H9 (cell line): ENCODE measurements at regions not wholly inside any gene's neighbourhood (a gene's known extent, or its start where the extent isn't known, plus 50 kb on each side); places are given as distances from the start of the nearest gene placed in this dataset.

Source experiments
- DNase-seq: peaks from one replicate; pipeline ENCODE4 v3.0.0-alpha.2; 2017
- H2AFZ ChIP-seq: one replicate; pipeline ENCODE4 v1.6.1; 2013; ENCODE audit warnings: mild to moderate bottlenecking, low read length, control low read depth, moderate library complexity
- H2AK5ac ChIP-seq: 2 replicates; pipeline ENCODE4 v1.6.1; 2013; ENCODE audit warnings: low read length, control low read depth, mixed read lengths; ENCODE audit not compliant: insufficient read length
- H2BK120ac ChIP-seq: one replicate; pipeline ENCODE4 v1.6.1; 2013; ENCODE audit warnings: low read depth, mild to moderate bottlenecking, low read length, control low read depth, inconsistent platforms; ENCODE audit not compliant: poor library complexity, severe bottlenecking
- H2BK12ac ChIP-seq: 2 replicates; pipeline ENCODE4 v1.6.1; 2013; ENCODE audit warnings: low read length, control low read depth, mixed read lengths, low read depth; ENCODE audit not compliant: insufficient read length
- H2BK15ac ChIP-seq: 2 replicates; pipeline ENCODE4 v1.6.1; 2013; ENCODE audit warnings: low read depth, low read length, control low read depth
- H2BK20ac ChIP-seq: one replicate; pipeline ENCODE4 v1.6.1; 2013; ENCODE audit warnings: low read depth, mild to moderate bottlenecking, low read length, control low read depth, inconsistent platforms; ENCODE audit not compliant: poor library complexity, severe bottlenecking
- H2BK5ac ChIP-seq: 2 replicates; pipeline ENCODE4 v1.6.1; 2013; ENCODE audit warnings: low read length, control low read depth, mixed read lengths; ENCODE audit not compliant: insufficient read length
- H3K14ac ChIP-seq: 2 replicates; pipeline ENCODE4 v1.6.1; 2013; ENCODE audit warnings: low read length, control low read depth; ENCODE audit not compliant: insufficient read depth
- H3K18ac ChIP-seq: 2 replicates; pipeline ENCODE4 v1.6.1; 2013; ENCODE audit warnings: low read depth, mild to moderate bottlenecking, mixed read lengths, low read length, control low read depth; ENCODE audit not compliant: insufficient read length
- H3K23ac ChIP-seq: 2 replicates; pipeline ENCODE4 v1.6.1; 2013; ENCODE audit warnings: low read length, control low read depth, mixed read lengths, low read depth; ENCODE audit not compliant: insufficient read length
- H3K23me2 ChIP-seq: 2 replicates; pipeline ENCODE4 v1.6.1; 2013; ENCODE audit warnings: low read depth, mild to moderate bottlenecking, mixed read lengths, low read length, control low read depth; ENCODE audit not compliant: insufficient read length, poor library complexity, severe bottlenecking
- H3K27ac ChIP-seq: 2 replicates; pipeline ENCODE4 v1.5.1; 2013; ENCODE audit warnings: low read length, control low read depth, mixed read lengths, low read depth; ENCODE audit not compliant: insufficient read length
- H3K27me3 ChIP-seq: 2 replicates; pipeline ENCODE4 v1.6.1; 2013; ENCODE audit warnings: low read length, control low read depth, inconsistent platforms; ENCODE audit not compliant: insufficient read depth
- H3K4ac ChIP-seq: 2 replicates; pipeline ENCODE4 v1.6.1; 2013; ENCODE audit warnings: low read depth, mild to moderate bottlenecking, control low read depth, inconsistent platforms, low read length, moderate library complexity
- H3K4me1 ChIP-seq: 2 replicates; pipeline ENCODE4 v1.6.1; 2013; ENCODE audit warnings: low read length, control low read depth, inconsistent platforms; ENCODE audit not compliant: insufficient read depth
- H3K4me2 ChIP-seq: 2 replicates; pipeline ENCODE4 v1.6.1; 2013; ENCODE audit warnings: low read length, control low read depth, mixed read lengths; ENCODE audit not compliant: insufficient read length, insufficient read depth
- H3K56ac ChIP-seq: 2 replicates; pipeline ENCODE4 v1.6.1; 2013; ENCODE audit warnings: low read depth, mild to moderate bottlenecking, mixed read lengths, low read length, control low read depth; ENCODE audit not compliant: insufficient read length
- H3K79me1 ChIP-seq: 2 replicates; pipeline ENCODE4 v1.6.1; 2013; ENCODE audit warnings: low read depth, mild to moderate bottlenecking, moderate library complexity, low read length, control low read depth, inconsistent platforms; ENCODE audit not compliant: insufficient read depth, poor library complexity, severe bottlenecking
- H3K79me2 ChIP-seq: 2 replicates; pipeline ENCODE4 v1.6.1; 2013; ENCODE audit warnings: low read length, control low read depth, inconsistent platforms; ENCODE audit not compliant: insufficient read depth
- H3K9ac ChIP-seq: 2 replicates; pipeline ENCODE4 v1.6.1; 2013; ENCODE audit warnings: low read length, control low read depth, mixed read lengths; ENCODE audit not compliant: insufficient read length; ENCODE audit errors: extremely low read depth
- H3K9me3 ChIP-seq: one replicate; pipeline ENCODE4 v1.6.1; 2013; ENCODE audit warnings: low read depth, low read length, inconsistent platforms; ENCODE audit not compliant: control insufficient read depth
- H3T11ph ChIP-seq: one replicate; pipeline ENCODE4 v1.6.1; 2013; ENCODE audit warnings: mild to moderate bottlenecking, low read length, control low read depth, inconsistent platforms
- H4K20me1 ChIP-seq: one replicate; pipeline ENCODE4 v1.6.1; 2013; ENCODE audit not compliant: control insufficient read depth, insufficient read length, insufficient read depth
- H4K5ac ChIP-seq: 2 replicates; pipeline ENCODE4 v1.6.1; 2013; ENCODE audit warnings: low read depth, mild to moderate bottlenecking, mixed read lengths, low read length, control low read depth; ENCODE audit not compliant: insufficient read length
- H4K8ac ChIP-seq: replicated peaks from 2 replicates; pipeline ENCODE4 v1.6.1; 2013; ENCODE audit warnings: low read length, control low read depth, mixed read lengths, low read depth; ENCODE audit not compliant: insufficient read length
- H4K91ac ChIP-seq: 2 replicates; pipeline ENCODE4 v1.6.1; 2013; ENCODE audit warnings: low read depth, mild to moderate bottlenecking, moderate library complexity, mixed read lengths, low read length, control low read depth; ENCODE audit not compliant: insufficient read length
- H3K27ac Mint-ChIP-seq, 3 experiments: 2 replicates in 2 of 3; 3 replicates in 1 of 3; pipeline ENCODE4 v1.8.0; 2020 to 2021; ENCODE audit warnings: mixed read lengths in 3 of 3, mild to moderate bottlenecking in 1 of 3, moderate library complexity in 1 of 3
- H3K27me3 Mint-ChIP-seq: 2 replicates; pipeline ENCODE4 v1.8.0; 2021; ENCODE audit warnings: low read depth, mild to moderate bottlenecking, moderate library complexity, mixed read lengths
- H3K36me3 Mint-ChIP-seq, 3 experiments: 2 replicates in 2 of 3; 3 replicates in 1 of 3; pipeline ENCODE4 v1.8.0; 2020 to 2021; ENCODE audit warnings: low read depth in 3 of 3, mixed read lengths in 3 of 3; ENCODE audit not compliant: insufficient read depth in 1 of 3
- H3K4me1 Mint-ChIP-seq, 2 experiments: 2 replicates each; pipeline ENCODE4 v1.8.0; 2020; ENCODE audit warnings: mixed read lengths in 2 of 2
- H3K4me3 Mint-ChIP-seq, 2 experiments: 2 replicates in 1 of 2; 3 replicates in 1 of 2; pipeline ENCODE4 v1.8.0; 2020 to 2021; ENCODE audit warnings: mild to moderate bottlenecking in 2 of 2, mixed read lengths in 2 of 2, moderate library complexity in 1 of 2
- H3K9me3 Mint-ChIP-seq, 2 experiments: 2 replicates in 1 of 2; 3 replicates in 1 of 2; pipeline ENCODE4 v1.8.0; 2020; ENCODE audit warnings: mild to moderate bottlenecking in 2 of 2, mixed read lengths in 2 of 2, moderate library complexity in 1 of 2
- CTCF ChIP-seq: fragments of 200-600 bp; sonication (generic); conservative IDR thresholded peaks from 3 replicates; pipeline ENCODE4 v1.8.0; 2021; ENCODE audit warnings: antibody characterized with exemption, mild to moderate bottlenecking
- WGBS: extraction: QIAGEN DNeasy Blood & Tissue Kit; methylation state at CpG from one replicate; pipeline ENCODE4 v1.1.7; 2013; ENCODE audit warnings: missing lambda C conversion rate, low lambda C conversion rate, mixed read lengths; ENCODE audit not compliant: insufficient read length; ENCODE audit errors: extremely low coverage; 5-methylcytosine and 5-hydroxymethylcytosine counted together

GRCh38 chr11:100618914-100619313 is 68.2 kb upstream of the ARHGAP42 start:
- no peaks in the 10 kb centered on the region for H3K27me3 ChIP-seq
- H4K20me1 ChIP-seq: no peaks in the 10 kb centered on the region
- no CpG with 5 or more reads among the region's 2 CpGs for WGBS
- Mint-ChIP-seq H3K4me3 (no peak overlapping the region), H3K27ac (no peak overlapping the region), H3K36me3 (peaks cover 16 to 27% (median 20%) of the 10 kb centered on the region in 3 experiments), H3K9me3 (peaks cover 24 to 31% of the 10 kb centered on the region in 2 experiments), H3K4me1 (peaks cover 4 to 13% of the 10 kb centered on the region in 2 experiments), H3K27me3 (no peaks in the 10 kb centered on the region)
- H4K5ac ChIP-seq: no peak overlapping the region
- peaks cover 18% of the 10 kb centered on the region for H3K9me3 ChIP-seq
- no peak for DNase-seq
- H3K23me2 ChIP-seq: no peaks in the 10 kb centered on the region
- H4K91ac ChIP-seq: no peak overlapping the region
- H2BK12ac ChIP-seq: no peak overlapping the region
- no peak overlapping the region for H3K4me2 ChIP-seq
- H3K4me1 ChIP-seq: no peaks in the 10 kb centered on the region
- H4K8ac ChIP-seq: no peak overlapping the region
- no peak overlapping the region for H2BK20ac ChIP-seq
- H3K4ac ChIP-seq: no peak overlapping the region
- no peak overlapping the region for H3K14ac ChIP-seq
- H3K9ac ChIP-seq: no peak overlapping the region
- no peaks in the 10 kb centered on the region for H3K79me1 ChIP-seq
- H2AFZ ChIP-seq: no peak overlapping the region
- no peak for TF ChIP-seq CTCF
- no peak overlapping the region for H3T11ph ChIP-seq
- H2BK15ac ChIP-seq: no peak overlapping the region
- H2BK120ac ChIP-seq: no peak overlapping the region
- H3K18ac ChIP-seq: no peak overlapping the region
- H3K27ac ChIP-seq: no peak overlapping the region
- no peaks in the 10 kb centered on the region for H3K79me2 ChIP-seq
- no peak overlapping the region for H2AK5ac ChIP-seq
- H3K23ac ChIP-seq: no peak overlapping the region
- H2BK5ac ChIP-seq: no peak overlapping the region
- no peak overlapping the region for H3K56ac ChIP-seq
